SU-DHL-6 (cell line): ENCODE measurements at regions not wholly inside any gene's neighbourhood (a gene's known extent, or its start where the extent isn't known, plus 50 kb on each side); places are given as distances from the start of the nearest gene placed in this dataset.

Experiments
- EZH2phosphoT487 ChIP-seq: fragments of 200-600 bp; sonication (generic), shearing (Covaris generic); conservative IDR thresholded peaks from 2 replicates; pipeline ENCODE4 v1.6.1; 2018; ENCODE audit warnings: mild to moderate bottlenecking, antibody characterized with exemption, low read length, moderate library complexity, mixed read lengths
- TF ChIP-seq, protein P1 (sequence below): fragments of 200-600 bp; sonication (generic); IDR thresholded peaks from one replicate; pipeline ENCODE4 v1.5.1; 2017; ENCODE audit warnings: antibody characterized with exemption, mild to moderate bottlenecking, low read length, moderate library complexity; ENCODE audit not compliant: insufficient read depth, poor library complexity, severe bottlenecking

- TF ChIP-seq, protein P1, sequence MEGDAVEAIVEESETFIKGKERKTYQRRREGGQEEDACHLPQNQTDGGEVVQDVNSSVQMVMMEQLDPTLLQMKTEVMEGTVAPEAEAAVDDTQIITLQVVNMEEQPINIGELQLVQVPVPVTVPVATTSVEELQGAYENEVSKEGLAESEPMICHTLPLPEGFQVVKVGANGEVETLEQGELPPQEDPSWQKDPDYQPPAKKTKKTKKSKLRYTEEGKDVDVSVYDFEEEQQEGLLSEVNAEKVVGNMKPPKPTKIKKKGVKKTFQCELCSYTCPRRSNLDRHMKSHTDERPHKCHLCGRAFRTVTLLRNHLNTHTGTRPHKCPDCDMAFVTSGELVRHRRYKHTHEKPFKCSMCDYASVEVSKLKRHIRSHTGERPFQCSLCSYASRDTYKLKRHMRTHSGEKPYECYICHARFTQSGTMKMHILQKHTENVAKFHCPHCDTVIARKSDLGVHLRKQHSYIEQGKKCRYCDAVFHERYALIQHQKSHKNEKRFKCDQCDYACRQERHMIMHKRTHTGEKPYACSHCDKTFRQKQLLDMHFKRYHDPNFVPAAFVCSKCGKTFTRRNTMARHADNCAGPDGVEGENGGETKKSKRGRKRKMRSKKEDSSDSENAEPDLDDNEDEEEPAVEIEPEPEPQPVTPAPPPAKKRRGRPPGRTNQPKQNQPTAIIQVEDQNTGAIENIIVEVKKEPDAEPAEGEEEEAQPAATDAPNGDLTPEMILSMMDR = no peak
- no peak for TF ChIP-seq EZH2phosphoT487
These were observed 314.7 kb downstream of the PYDC2 start for GRCh38 chr3:191775451-191776233.
